ENCODE measurements at regions not wholly inside any gene's neighbourhood (a gene's known extent, or its start where the extent isn't known, plus 50 kb on each side); places are given as distances from the start of the nearest gene placed in this dataset.
A peak's percentile ranks its signal among the peaks of the same experiment; 100 is the strongest.

DNA sequence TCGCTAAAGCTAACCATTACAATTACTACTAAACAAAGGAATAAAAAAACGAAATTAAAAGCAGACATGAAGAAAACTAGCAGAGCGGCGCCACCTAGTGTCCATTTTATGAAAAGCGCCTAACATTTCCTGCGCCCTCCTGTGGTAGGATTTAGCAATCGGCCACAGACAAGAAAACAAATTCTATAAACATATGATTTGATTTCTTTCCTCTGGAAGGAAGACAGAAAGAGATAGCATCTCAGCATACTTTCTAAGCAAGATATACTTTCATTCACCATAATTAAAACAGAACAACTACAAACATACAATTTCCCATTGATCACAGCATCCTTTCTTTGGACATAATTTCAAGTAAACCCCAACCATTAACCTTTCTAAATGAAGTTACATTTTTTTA, 337.7 kb upstream of the NPVF start:
- WGBS (ENCODE audit: insufficient coverage): 0% methylated on average over 2 of the region's 7 CpGs
- H3K27me3 Mint-ChIP-seq: peaks cover 4% of the 10 kb centered on the region in 2 donors
- Histone ChIP-seq H3K9me3 (no peaks in the 10 kb centered on the region), H3K27ac (ENCODE audit: low read length) (no peak overlapping the region), H3K36me3 (ENCODE audit: control insufficient read depth in 2 of 2, extremely low read depth in 1 of 2, insufficient read depth in 1 of 2, low read length in 1 of 2) (no peaks in the 10 kb centered on the region), H3K4me3 (ENCODE audit: control insufficient read depth in 1 of 2, extremely low read depth in 1 of 2, low read length in 1 of 2) (no peak overlapping the region), H3K4me1 (ENCODE audit: control insufficient read depth in 1 of 2, extremely low read depth in 1 of 2, insufficient read depth in 2 of 2, low read length in 2 of 2) (no peaks in the 10 kb centered on the region), H3K27me3 (replicated peaks in 1 of 2; ENCODE audit: control insufficient read depth in 2 of 2, extremely low read depth in 1 of 2, insufficient read depth in 2 of 2, low read length in 1 of 2) (no peaks in the 10 kb centered on the region)
- H3K9me3 Mint-ChIP-seq: no peaks in the 10 kb centered on the region
- POLR2A ChIA-PET: interaction anchor here in 1 of 2 donors (1.0 kb wide), 1 partner anchor 176 kb away, joined by 3 read pairs; no protein-coding TSS in a partner anchor
- H3K4me3 Mint-ChIP-seq: no peak overlapping the region
- DNase-seq (peak; percentile 19 to 84 (median 59)), ATAC-seq (replicated peaks in 1 of 4) (peak in 2 of 4 experiments; percentile 19 to 66)
- H3K4me1 Mint-ChIP-seq: peaks cover 4 to 8% (median 4%) of the 10 kb centered on the region in 3 donors
- H3K36me3 Mint-ChIP-seq: no peaks in the 10 kb centered on the region
- H3K27ac Mint-ChIP-seq: no peak overlapping the region
- CTCF ChIA-PET: interaction anchor here (0.6 to 5.6 kb wide), 20 partner anchors 9 to 1313 kb away, joined by 3 to 56 read pairs (median 6); no protein-coding TSS in a partner anchor

DNA sequence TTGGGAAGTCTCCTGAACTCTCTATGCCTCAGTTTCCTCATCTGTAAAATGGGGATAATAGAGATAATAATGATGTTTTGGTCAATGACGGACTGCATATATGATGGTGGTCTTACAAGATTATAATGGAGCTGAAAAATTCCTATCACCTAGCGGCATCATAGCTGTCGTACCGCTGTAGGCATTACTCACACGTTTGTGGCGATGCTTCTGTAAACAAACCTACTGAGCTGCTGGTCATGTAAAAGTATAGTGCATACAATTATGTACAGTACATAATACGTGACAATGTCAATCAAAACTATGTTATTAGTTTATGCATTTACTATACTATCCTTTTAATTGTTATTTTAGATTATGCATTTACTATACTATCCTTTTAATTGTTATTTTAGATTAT, 339.1 kb upstream of the NPVF start:
- WGBS (ENCODE audit: insufficient coverage): no CpG with 5 or more reads among the region's 7 CpGs
- H3K27ac ChIP-seq (ENCODE audit: low read length): no peak overlapping the region
- no peaks in the 10 kb centered on the region for H3K4me1 ChIP-seq (ENCODE audit: control insufficient read depth in 1 of 2, extremely low read depth in 1 of 2, insufficient read depth in 2 of 2, low read length in 2 of 2)
- no peaks in the 10 kb centered on the region for H3K36me3 ChIP-seq (ENCODE audit: control insufficient read depth in 2 of 2, extremely low read depth in 1 of 2, insufficient read depth in 1 of 2, low read length in 1 of 2)
- CTCF ChIA-PET: interaction anchor here (0.5 to 5.6 kb wide), 12 partner anchors 171 to 799 kb away, joined by 3 to 56 read pairs (median 4); no protein-coding TSS in a partner anchor
- no peaks in the 10 kb centered on the region for H3K9me3 Mint-ChIP-seq
- H3K27me3 Mint-ChIP-seq: peaks cover 0 to 1% of the 10 kb centered on the region in 2 donors
- DNase-seq (no peak), ATAC-seq (replicated peaks in 1 of 4) (no peak)
- H3K27ac Mint-ChIP-seq: no peak overlapping the region
- H3K27me3 ChIP-seq (replicated peaks in 1 of 2; ENCODE audit: control insufficient read depth in 2 of 2, extremely low read depth in 1 of 2, insufficient read depth in 2 of 2, low read length in 1 of 2): peaks cover 0 to 3% of the 10 kb centered on the region in 2 experiments
- no peak overlapping the region for H3K4me3 Mint-ChIP-seq
- no peak overlapping the region for H3K4me3 ChIP-seq (ENCODE audit: control insufficient read depth in 1 of 2, extremely low read depth in 1 of 2, low read length in 1 of 2)
- POLR2A ChIA-PET: no interaction called here
- peaks cover 4 to 8% (median 4%) of the 10 kb centered on the region in 3 donors for H3K4me1 Mint-ChIP-seq
- no peaks in the 10 kb centered on the region for H3K9me3 ChIP-seq
- H3K36me3 Mint-ChIP-seq: no peaks in the 10 kb centered on the region

DNA sequence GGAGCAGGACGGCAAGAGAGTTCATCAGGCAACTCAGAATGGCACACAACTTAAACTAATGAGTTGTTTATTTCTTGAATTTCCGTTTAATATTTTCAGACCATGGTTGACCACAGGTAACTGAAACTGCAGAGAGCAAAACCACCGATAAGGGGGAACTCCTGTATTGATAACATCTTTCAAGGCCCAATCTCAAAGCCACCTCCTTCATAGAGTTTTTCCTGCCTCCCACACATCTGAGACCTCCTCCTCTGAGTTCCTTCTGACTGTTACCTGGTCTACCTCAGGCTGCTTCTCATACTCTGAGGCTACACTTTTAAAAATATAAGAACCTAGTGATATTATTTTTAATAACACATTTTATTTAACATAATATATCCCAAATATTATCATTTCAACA, 341.5 kb upstream of the NPVF start:
- peaks cover 0 to 3% of the 10 kb centered on the region in 2 donors for H3K27me3 Mint-ChIP-seq
- no peak for DNase-seq
- Histone ChIP-seq H3K27ac (ENCODE audit: low read length) (no peak overlapping the region), H3K4me3 (ENCODE audit: control insufficient read depth in 1 of 2, extremely low read depth in 1 of 2, low read length in 1 of 2) (no peak overlapping the region), H3K9me3 (no peaks in the 10 kb centered on the region), H3K27me3 (replicated peaks in 1 of 2; ENCODE audit: control insufficient read depth in 2 of 2, extremely low read depth in 1 of 2, insufficient read depth in 2 of 2, low read length in 1 of 2) (peaks cover 0 to 3% of the 10 kb centered on the region in 2 experiments), H3K36me3 (ENCODE audit: control insufficient read depth in 2 of 2, extremely low read depth in 1 of 2, insufficient read depth in 1 of 2, low read length in 1 of 2) (no peaks in the 10 kb centered on the region), H3K4me1 (ENCODE audit: control insufficient read depth in 1 of 2, extremely low read depth in 1 of 2, insufficient read depth in 2 of 2, low read length in 2 of 2) (no peaks in the 10 kb centered on the region)
- no peaks in the 10 kb centered on the region for H3K9me3 Mint-ChIP-seq
- POLR2A ChIA-PET: interaction anchor here in 1 of 2 donors (0.7 kb wide), 1 partner anchor 29 kb away, joined by 4 read pairs; no protein-coding TSS in a partner anchor
- H3K4me3 Mint-ChIP-seq: no peak overlapping the region
- 17% methylated on average over 1 of the region's 3 CpGs for whole genome bisulfite sequencing (ENCODE audit: insufficient coverage)
- no peaks in the 10 kb centered on the region for H3K36me3 Mint-ChIP-seq
- ATAC-seq (replicated peaks in 1 of 4): no peak
- H3K27ac Mint-ChIP-seq: no peak overlapping the region
- peaks cover 4 to 8% (median 4%) of the 10 kb centered on the region in 3 donors for H3K4me1 Mint-ChIP-seq
- CTCF ChIA-PET: interaction anchor here in 1 of 2 donors (0.9 to 1.4 kb wide), 2 partner anchors 9 to 309 kb away, joined by 4 to 6 read pairs; no protein-coding TSS in a partner anchor

DNA sequence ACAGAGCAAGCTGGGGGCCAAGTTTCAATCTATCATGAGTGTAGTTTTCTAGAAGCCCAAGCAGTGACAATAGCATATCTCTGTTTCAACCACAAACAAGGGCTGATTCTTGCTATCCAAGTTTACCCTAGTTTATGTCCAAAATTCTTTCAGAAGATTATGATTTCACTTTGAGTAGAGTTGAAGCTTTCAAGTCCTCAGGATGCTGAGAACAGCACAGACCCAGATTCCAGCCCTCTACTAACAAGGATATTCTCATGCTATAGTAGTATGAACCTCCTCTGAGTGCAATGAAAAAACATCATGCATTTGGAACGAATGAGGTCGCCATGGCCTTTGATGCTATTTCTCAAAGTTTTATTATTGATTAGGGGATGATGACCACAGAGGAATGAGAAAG, 344.1 kb upstream of the NPVF start:
- H3K27me3 Mint-ChIP-seq: peaks cover 0 to 3% of the 10 kb centered on the region in 2 donors
- Histone ChIP-seq H3K4me1 (ENCODE audit: control insufficient read depth in 1 of 2, extremely low read depth in 1 of 2, insufficient read depth in 2 of 2, low read length in 2 of 2) (no peaks in the 10 kb centered on the region), H3K27ac (ENCODE audit: low read length) (no peak overlapping the region), H3K27me3 (replicated peaks in 1 of 2; ENCODE audit: control insufficient read depth in 2 of 2, extremely low read depth in 1 of 2, insufficient read depth in 2 of 2, low read length in 1 of 2) (peaks cover 0 to 3% of the 10 kb centered on the region in 2 experiments), H3K9me3 (no peaks in the 10 kb centered on the region), H3K4me3 (ENCODE audit: control insufficient read depth in 1 of 2, extremely low read depth in 1 of 2, low read length in 1 of 2) (no peak overlapping the region), H3K36me3 (ENCODE audit: control insufficient read depth in 2 of 2, extremely low read depth in 1 of 2, insufficient read depth in 1 of 2, low read length in 1 of 2) (no peaks in the 10 kb centered on the region)
- DNase-seq (no peak), ATAC-seq (replicated peaks in 1 of 4) (no peak)
- H3K36me3 Mint-ChIP-seq: no peaks in the 10 kb centered on the region
- H3K9me3 Mint-ChIP-seq: no peaks in the 10 kb centered on the region
- no peaks in the 10 kb centered on the region for H3K4me1 Mint-ChIP-seq
- ChIA-PET POLR2A (no interaction called here), CTCF (interaction anchor here in 1 of 2 donors (1.0 kb wide), 1 partner anchor 313 kb away, joined by 3 read pairs; no protein-coding TSS in a partner anchor)
- H3K27ac Mint-ChIP-seq: no peak overlapping the region
- WGBS (ENCODE audit: insufficient coverage): no CpG with 5 or more reads among the region's 2 CpGs
- H3K4me3 Mint-ChIP-seq: no peak overlapping the region

DNA sequence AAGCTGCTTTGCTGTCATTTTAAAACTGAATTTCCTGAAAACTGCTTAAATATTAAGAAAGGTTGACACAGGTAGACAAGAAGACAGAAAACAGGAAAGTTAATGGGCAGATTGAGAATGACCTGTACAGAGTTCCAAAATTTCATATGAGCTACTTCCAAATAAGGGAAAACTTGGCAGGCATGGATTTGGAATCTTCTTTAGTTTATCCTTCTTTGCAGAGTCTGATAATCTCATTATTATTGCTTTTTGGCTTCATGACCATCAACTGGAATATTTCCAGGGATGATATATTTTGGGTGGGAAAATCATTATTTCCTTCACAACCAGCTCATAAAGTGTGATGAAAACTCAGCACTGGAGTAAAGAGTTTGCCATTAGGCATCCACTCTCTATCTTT, 346.5 kb upstream of the NPVF start:
- H3K27me3 ChIP-seq (replicated peaks in 1 of 2; ENCODE audit: control insufficient read depth in 2 of 2, extremely low read depth in 1 of 2, insufficient read depth in 2 of 2, low read length in 1 of 2): peaks cover 0 to 3% of the 10 kb centered on the region in 2 experiments
- H3K27me3 Mint-ChIP-seq: peaks cover 0 to 3% of the 10 kb centered on the region in 2 donors
- no peak for DNase-seq
- no peak overlapping the region for H3K4me3 Mint-ChIP-seq
- no peak for ATAC-seq (replicated peaks in 1 of 4)
- ChIA-PET CTCF (interaction anchor here in 1 of 2 donors (0.5 to 1.4 kb wide), 4 partner anchors 8 to 1477 kb away, joined by 3 to 4 read pairs (median 4); no protein-coding TSS in a partner anchor), POLR2A (no interaction called here)
- no peaks in the 10 kb centered on the region for H3K9me3 Mint-ChIP-seq
- no peaks in the 10 kb centered on the region for H3K4me1 Mint-ChIP-seq
- no peaks in the 10 kb centered on the region for H3K4me1 ChIP-seq (ENCODE audit: control insufficient read depth in 1 of 2, extremely low read depth in 1 of 2, insufficient read depth in 2 of 2, low read length in 2 of 2)
- H3K27ac Mint-ChIP-seq: no peak overlapping the region
- H3K27ac ChIP-seq (ENCODE audit: low read length): no peak overlapping the region
- H3K4me3 ChIP-seq (ENCODE audit: control insufficient read depth in 1 of 2, extremely low read depth in 1 of 2, low read length in 1 of 2): no peak overlapping the region
- no peaks in the 10 kb centered on the region for H3K36me3 Mint-ChIP-seq
- no peaks in the 10 kb centered on the region for H3K36me3 ChIP-seq (ENCODE audit: control insufficient read depth in 2 of 2, extremely low read depth in 1 of 2, insufficient read depth in 1 of 2, low read length in 1 of 2)
- no peaks in the 10 kb centered on the region for H3K9me3 ChIP-seq

DNA sequence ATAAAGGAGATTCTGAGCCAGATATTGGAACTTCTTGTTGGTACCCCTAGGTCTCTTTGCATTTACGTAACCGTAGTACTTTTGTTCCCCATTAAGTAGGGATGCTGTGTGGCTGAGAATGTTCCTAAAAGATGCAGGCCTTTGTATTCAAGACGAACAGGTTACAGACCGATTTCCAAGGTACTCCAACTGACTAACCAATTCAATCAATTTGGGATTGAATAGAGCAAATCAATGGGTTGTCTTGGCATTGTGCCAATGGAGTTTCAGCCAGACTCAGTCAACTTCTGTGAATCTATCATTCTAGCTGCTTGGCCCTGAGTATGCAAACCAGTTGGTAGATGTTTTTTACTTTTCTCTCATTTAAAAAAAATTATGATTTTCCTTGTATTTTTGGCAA, 347.3 kb upstream of the NPVF start:
- H3K9me3 Mint-ChIP-seq: no peaks in the 10 kb centered on the region
- ChIA-PET CTCF (interaction anchor here in 1 of 2 donors (0.6 to 1.4 kb wide), 4 partner anchors 9 to 317 kb away, joined by 3 to 6 read pairs (median 4); no protein-coding TSS in a partner anchor), POLR2A (interaction anchor here in 1 of 2 donors (0.6 kb wide), 1 partner anchor 49 kb away, joined by 3 read pairs; no protein-coding TSS in a partner anchor)
- Histone ChIP-seq H3K36me3 (ENCODE audit: control insufficient read depth in 2 of 2, extremely low read depth in 1 of 2, insufficient read depth in 1 of 2, low read length in 1 of 2) (no peaks in the 10 kb centered on the region), H3K9me3 (no peaks in the 10 kb centered on the region), H3K27ac (ENCODE audit: low read length) (no peak overlapping the region), H3K4me3 (ENCODE audit: control insufficient read depth in 1 of 2, extremely low read depth in 1 of 2, low read length in 1 of 2) (no peak overlapping the region), H3K4me1 (ENCODE audit: control insufficient read depth in 1 of 2, extremely low read depth in 1 of 2, insufficient read depth in 2 of 2, low read length in 2 of 2) (no peaks in the 10 kb centered on the region), H3K27me3 (replicated peaks in 1 of 2; ENCODE audit: control insufficient read depth in 2 of 2, extremely low read depth in 1 of 2, insufficient read depth in 2 of 2, low read length in 1 of 2) (peaks cover 0 to 3% of the 10 kb centered on the region in 2 experiments)
- no peak overlapping the region for H3K27ac Mint-ChIP-seq
- no peak overlapping the region for H3K4me3 Mint-ChIP-seq
- 100% methylated on average over 1 of the region's 4 CpGs for WGBS (ENCODE audit: insufficient coverage)
- H3K27me3 Mint-ChIP-seq: peaks cover 3 to 5% of the 10 kb centered on the region in 2 donors
- no peak for ATAC-seq (replicated peaks in 1 of 4)
- no peaks in the 10 kb centered on the region for H3K4me1 Mint-ChIP-seq
- H3K36me3 Mint-ChIP-seq: no peaks in the 10 kb centered on the region
- DNase-seq: no peak
